ENCODE measurements at regions not wholly inside any gene's neighbourhood (a gene's known extent, or its start where the extent isn't known, plus 50 kb on each side); places are given as distances from the start of the nearest gene placed in this dataset.

DNA sequence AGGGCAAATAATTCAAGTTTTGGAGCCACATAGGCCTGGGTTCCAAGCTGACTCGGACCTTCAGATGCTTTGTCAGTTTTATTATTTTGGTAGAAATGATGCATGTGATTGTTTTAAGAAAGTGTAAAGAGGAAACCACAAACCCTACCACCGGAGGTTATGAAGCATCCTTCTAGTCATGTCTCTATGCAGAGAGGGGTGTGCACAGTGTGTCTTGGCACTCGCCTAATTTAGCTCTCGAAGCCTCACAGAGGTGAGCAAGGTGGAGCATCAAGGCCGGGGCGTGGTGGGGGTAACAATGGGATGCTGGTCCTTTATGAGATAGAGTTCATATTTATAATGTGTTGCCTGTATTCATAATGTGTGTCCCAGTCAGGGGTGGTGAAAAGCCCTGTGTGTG is 63.7 kb upstream of the SMAD6 start:
- H3K9me3 ChIP-seq (ENCODE audit: insufficient read depth, low read length, severe bottlenecking): no peaks in the 10 kb centered on the region
- no peak overlapping the region for H3K27ac ChIP-seq (ENCODE audit: low read length)
- TF ChIP-seq, protein P1, sequence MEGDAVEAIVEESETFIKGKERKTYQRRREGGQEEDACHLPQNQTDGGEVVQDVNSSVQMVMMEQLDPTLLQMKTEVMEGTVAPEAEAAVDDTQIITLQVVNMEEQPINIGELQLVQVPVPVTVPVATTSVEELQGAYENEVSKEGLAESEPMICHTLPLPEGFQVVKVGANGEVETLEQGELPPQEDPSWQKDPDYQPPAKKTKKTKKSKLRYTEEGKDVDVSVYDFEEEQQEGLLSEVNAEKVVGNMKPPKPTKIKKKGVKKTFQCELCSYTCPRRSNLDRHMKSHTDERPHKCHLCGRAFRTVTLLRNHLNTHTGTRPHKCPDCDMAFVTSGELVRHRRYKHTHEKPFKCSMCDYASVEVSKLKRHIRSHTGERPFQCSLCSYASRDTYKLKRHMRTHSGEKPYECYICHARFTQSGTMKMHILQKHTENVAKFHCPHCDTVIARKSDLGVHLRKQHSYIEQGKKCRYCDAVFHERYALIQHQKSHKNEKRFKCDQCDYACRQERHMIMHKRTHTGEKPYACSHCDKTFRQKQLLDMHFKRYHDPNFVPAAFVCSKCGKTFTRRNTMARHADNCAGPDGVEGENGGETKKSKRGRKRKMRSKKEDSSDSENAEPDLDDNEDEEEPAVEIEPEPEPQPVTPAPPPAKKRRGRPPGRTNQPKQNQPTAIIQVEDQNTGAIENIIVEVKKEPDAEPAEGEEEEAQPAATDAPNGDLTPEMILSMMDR (IDR thresholded peaks at IDR 0.05; ENCODE audit: borderline replicate concordance, extremely low read depth, low read length, poor library complexity, severe bottlenecking): no peak
- no peak for TF ChIP-seq EZH2 (IDR thresholded peaks at IDR 0.05; ENCODE audit: borderline replicate concordance, low read depth, low read length, severe bottlenecking)
- ATAC-seq (ENCODE audit: insufficient read depth, low read depth) (peak; percentile 89), DNase-seq (peak; percentile 16)
- no peak overlapping the region for H2AFZ ChIP-seq (ENCODE audit: low read depth, low read length)
- H3K4me1 ChIP-seq (ENCODE audit: insufficient read depth, low read length): peaks cover 8% of the 10 kb centered on the region
- H4K20me1 ChIP-seq (ENCODE audit: insufficient read depth, low read length): no peaks in the 10 kb centered on the region
- H3K4me2 ChIP-seq (ENCODE audit: insufficient read depth, low read length): no peak overlapping the region
- no peaks in the 10 kb centered on the region for H3K79me2 ChIP-seq (ENCODE audit: insufficient read depth, low read length)
- no peak overlapping the region for H3K9ac ChIP-seq (ENCODE audit: low read depth, low read length)
- no peak overlapping the region for H3K4me3 ChIP-seq (ENCODE audit: low read depth in 1 of 2, low read length in 2 of 2)
- no peaks in the 10 kb centered on the region for H3K27me3 ChIP-seq (ENCODE audit: insufficient read depth, low read length, poor library complexity)
- H3K36me3 ChIP-seq (ENCODE audit: insufficient read depth, low read length): no peaks in the 10 kb centered on the region

DNA sequence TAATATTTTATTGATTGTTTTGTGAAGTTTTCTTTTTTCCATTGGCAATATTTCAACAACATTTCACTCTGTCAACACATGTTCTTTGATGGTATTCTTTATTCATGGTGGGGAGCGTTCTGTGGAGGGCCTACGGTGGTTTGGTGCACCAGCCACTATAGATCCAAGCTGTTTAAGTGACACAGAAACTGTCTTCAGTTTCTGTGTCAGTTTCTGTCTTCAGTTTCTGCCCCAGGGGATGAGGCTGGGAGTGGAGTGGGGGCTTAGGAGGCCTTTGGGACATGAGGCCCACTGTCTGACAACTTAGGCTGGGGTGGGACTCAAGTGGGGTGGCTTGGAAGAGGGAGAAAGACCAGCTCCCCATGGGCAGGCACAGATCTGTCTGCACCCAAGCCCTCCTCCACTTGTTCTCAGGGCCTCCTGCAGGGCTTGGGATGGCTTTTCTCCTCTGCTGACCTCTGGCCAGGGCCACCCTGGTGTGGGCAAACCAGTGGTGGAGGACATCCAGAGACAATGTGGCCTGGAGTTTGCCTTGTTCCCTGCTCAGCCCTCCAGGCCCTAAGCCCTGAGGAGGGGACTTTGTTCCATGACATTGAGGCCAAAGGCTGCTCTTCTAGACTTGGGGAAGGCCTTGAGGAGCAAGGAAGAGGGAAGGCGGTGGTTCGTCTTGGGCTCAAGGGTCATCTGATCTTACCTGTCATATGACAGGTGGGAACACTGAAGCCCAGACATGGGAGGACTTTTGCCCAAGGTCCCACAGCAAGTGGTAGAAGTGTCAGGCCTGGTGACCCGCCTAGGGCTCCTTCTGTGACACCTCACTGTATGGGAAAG is 60.3 kb upstream of the SMAD6 start:
- Histone ChIP-seq H3K79me2 (ENCODE audit: insufficient read depth, low read length) (no peaks in the 10 kb centered on the region), H4K20me1 (ENCODE audit: insufficient read depth, low read length) (no peaks in the 10 kb centered on the region), H3K9me3 (ENCODE audit: insufficient read depth, low read length, severe bottlenecking) (no peaks in the 10 kb centered on the region), H2AFZ (ENCODE audit: low read depth, low read length) (no peak overlapping the region), H3K9ac (ENCODE audit: low read depth, low read length) (no peak overlapping the region), H3K4me2 (ENCODE audit: insufficient read depth, low read length) (no peak overlapping the region), H3K4me1 (ENCODE audit: insufficient read depth, low read length) (peaks cover 8% of the 10 kb centered on the region), H3K4me3 (ENCODE audit: low read depth in 1 of 2, low read length in 2 of 2) (no peak overlapping the region), H3K27me3 (ENCODE audit: insufficient read depth, low read length, poor library complexity) (no peaks in the 10 kb centered on the region), H3K36me3 (ENCODE audit: insufficient read depth, low read length) (no peaks in the 10 kb centered on the region), H3K27ac (ENCODE audit: low read length) (no peak overlapping the region)
- DNase-seq (no peak), ATAC-seq (ENCODE audit: insufficient read depth, low read depth) (no peak)
- no peak for TF ChIP-seq EZH2 (IDR thresholded peaks at IDR 0.05; ENCODE audit: borderline replicate concordance, low read depth, low read length, severe bottlenecking)
- TF ChIP-seq, protein P1 (IDR thresholded peaks at IDR 0.05; ENCODE audit: borderline replicate concordance, extremely low read depth, low read length, poor library complexity, severe bottlenecking): no peak

DNA sequence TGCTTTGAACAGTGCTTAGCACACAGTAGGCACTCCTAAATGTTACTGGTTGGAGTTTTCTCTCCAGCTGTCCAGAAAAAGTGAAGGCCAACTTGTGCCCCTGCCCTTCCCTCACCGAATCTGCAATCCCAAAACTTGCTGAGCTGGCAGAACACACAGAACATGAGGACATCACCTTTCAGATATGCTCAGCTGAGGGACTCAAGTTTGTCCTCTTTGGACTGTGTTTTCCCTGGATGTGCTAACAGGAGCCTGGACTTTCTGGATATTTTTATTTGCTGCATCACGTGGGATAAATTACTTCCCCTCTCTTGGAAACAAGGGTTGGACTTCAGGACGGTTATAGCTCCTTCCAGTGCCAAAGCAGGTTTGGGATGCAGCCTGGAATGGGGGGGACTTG is 59.5 kb upstream of the SMAD6 start:
- H3K9ac ChIP-seq (ENCODE audit: low read depth, low read length): no peak overlapping the region
- no peaks in the 10 kb centered on the region for H3K9me3 ChIP-seq (ENCODE audit: insufficient read depth, low read length, severe bottlenecking)
- no peaks in the 10 kb centered on the region for H3K27me3 ChIP-seq (ENCODE audit: insufficient read depth, low read length, poor library complexity)
- H2AFZ ChIP-seq (ENCODE audit: low read depth, low read length): no peak overlapping the region
- no peaks in the 10 kb centered on the region for H4K20me1 ChIP-seq (ENCODE audit: insufficient read depth, low read length)
- ATAC-seq (ENCODE audit: insufficient read depth, low read depth): no peak
- TF ChIP-seq EZH2 (IDR thresholded peaks at IDR 0.05; ENCODE audit: borderline replicate concordance, low read depth, low read length, severe bottlenecking): no peak
- TF ChIP-seq, protein P1 (IDR thresholded peaks at IDR 0.05; ENCODE audit: borderline replicate concordance, extremely low read depth, low read length, poor library complexity, severe bottlenecking): no peak
- H3K4me2 ChIP-seq (ENCODE audit: insufficient read depth, low read length): no peak overlapping the region
- H3K4me3 ChIP-seq (ENCODE audit: low read depth in 1 of 2, low read length in 2 of 2): no peak overlapping the region
- no peak overlapping the region for H3K27ac ChIP-seq (ENCODE audit: low read length)
- no peaks in the 10 kb centered on the region for H3K79me2 ChIP-seq (ENCODE audit: insufficient read depth, low read length)
- H3K36me3 ChIP-seq (ENCODE audit: insufficient read depth, low read length): no peaks in the 10 kb centered on the region
- H3K4me1 ChIP-seq (ENCODE audit: insufficient read depth, low read length): peaks cover 8% of the 10 kb centered on the region
- no peak for DNase-seq

Measured in DND-41 (cell line).